ENCODE measurements at regions not wholly inside any gene's neighbourhood (a gene's known extent, or its start where the extent isn't known, plus 50 kb on each side); places are given as distances from the start of the nearest gene placed in this dataset.

- peaks cover 28 to 40% of the 10 kb centered on the region in 2 experiments for H3K4me1 Mint-ChIP-seq
- Histone ChIP-seq H3K9ac (ENCODE audit: extremely low read depth, insufficient read length, low read length) (no peak overlapping the region), H3K79me2 (ENCODE audit: insufficient read depth, low read length) (no peaks in the 10 kb centered on the region), H4K8ac (replicated peaks; ENCODE audit: insufficient read length, low read depth, low read length) (no peak overlapping the region), H3K4ac (ENCODE audit: low read depth, low read length) (no peak overlapping the region), H3K27ac (ENCODE audit: insufficient read length, low read depth, low read length) (no peak overlapping the region), H3K23ac (ENCODE audit: insufficient read length, low read depth, low read length) (no peak overlapping the region), H2AK5ac (ENCODE audit: insufficient read length, low read length) (no peak overlapping the region), H2BK5ac (ENCODE audit: insufficient read length, low read length) (no peak overlapping the region), H3K23me2 (ENCODE audit: insufficient read length, low read depth, low read length, poor library complexity, severe bottlenecking) (no peaks in the 10 kb centered on the region), H3K4me1 (ENCODE audit: insufficient read depth, low read length) (peaks cover 10% of the 10 kb centered on the region; the same call in 1 of the 2 replicates), H2BK20ac (ENCODE audit: low read depth, low read length, poor library complexity, severe bottlenecking) (no peak overlapping the region), H3K4me2 (ENCODE audit: insufficient read depth, insufficient read length, low read length) (no peak overlapping the region), H2AFZ (ENCODE audit: low read length) (no peak overlapping the region), H3K79me1 (ENCODE audit: insufficient read depth, low read depth, low read length, poor library complexity, severe bottlenecking) (no peaks in the 10 kb centered on the region), H3K27me3 (ENCODE audit: insufficient read depth, low read length) (no peaks in the 10 kb centered on the region), H2BK12ac (ENCODE audit: insufficient read length, low read depth, low read length) (no peak overlapping the region), H3K14ac (ENCODE audit: insufficient read depth, low read length) (no peak overlapping the region), H4K20me1 (ENCODE audit: control insufficient read depth, insufficient read depth, insufficient read length) (no peaks in the 10 kb centered on the region), H3K9me3 (ENCODE audit: control insufficient read depth, low read depth, low read length) (no peaks in the 10 kb centered on the region), H4K91ac (ENCODE audit: insufficient read length, low read depth, low read length) (no peak overlapping the region), H3K18ac (ENCODE audit: insufficient read length, low read depth, low read length) (no peak overlapping the region), H2BK120ac (ENCODE audit: low read depth, low read length, poor library complexity, severe bottlenecking) (no peak overlapping the region), H3K56ac (ENCODE audit: insufficient read length, low read depth, low read length) (no peak overlapping the region), H3T11ph (ENCODE audit: low read length) (no peak overlapping the region), H2BK15ac (ENCODE audit: low read depth, low read length) (no peak overlapping the region), H4K5ac (ENCODE audit: insufficient read length, low read depth, low read length) (no peak overlapping the region)
- no CpG with 5 or more reads among the region's 6 CpGs for WGBS (ENCODE audit: extremely low coverage, insufficient read length, low lambda C conversion rate)
- no peaks in the 10 kb centered on the region for H3K9me3 Mint-ChIP-seq
- no peak overlapping the region for H3K4me3 Mint-ChIP-seq
- DNase-seq, result no peak
- H3K27me3 Mint-ChIP-seq (ENCODE audit: low read depth), result no peaks in the 10 kb centered on the region
- TF ChIP-seq CTCF (conservative IDR thresholded peaks at IDR 0.05), result no peak
- no peaks in the 10 kb centered on the region for H3K36me3 Mint-ChIP-seq (ENCODE audit: insufficient read depth in 1 of 3, low read depth in 3 of 3)
- H3K27ac Mint-ChIP-seq, result no peak overlapping the region; a peak in 1 of 7 replicates
These were observed 169.5 kb downstream of the MYCN start for GRCh38 chr2:16109821-16110310.

Data from H9 (cell line).